ENCODE measurements at regions not wholly inside any gene's neighbourhood (a gene's known extent, or its start where the extent isn't known, plus 50 kb on each side); places are given as distances from the start of the nearest gene placed in this dataset.

- TF ChIP-seq RAD21 (conservative IDR thresholded peaks at IDR 0.05) (no peak), CTCF (IDR thresholded peaks at IDR 0.05; ENCODE audit: poor library complexity, severe bottlenecking) (no peak), MXI1 (conservative IDR thresholded peaks at IDR 0.05; ENCODE audit: poor library complexity, severe bottlenecking) (no peak), REST (IDR thresholded peaks at IDR 0.05; ENCODE audit: borderline replicate concordance) (no peak), POLR2AphosphoS5 (IDR thresholded peaks at IDR 0.05) (no peak), EZH2 (IDR thresholded peaks at IDR 0.05; ENCODE audit: borderline replicate concordance, insufficient read depth, low read length, poor library complexity, severe bottlenecking) (no peak)
These were observed 62.9 kb upstream of the SPRED1 start for GRCh38 chr15:38189671-38190295.

Data from neural cell (in vitro differentiated cells).